PC-9 (cell line): ENCODE measurements at regions not wholly inside any gene's neighbourhood (a gene's known extent, or its start where the extent isn't known, plus 50 kb on each side); places are given as distances from the start of the nearest gene placed in this dataset.

Experiments
- BruUV-seq: library from RNA; stranded (reverse); fragments of 400-500 nt; replicated peaks from 2 replicates; lab custom pipeline; 2021; lab: Mats Ljungman, UMichigan
- CTCF ChIA-PET: fragments of 300-600 bp; sonication (Branson Sonifier 250); formaldehyde crosslinking; loops from one replicate; lab custom pipeline; 2022; ENCODE audit warnings: antibody characterized with exemption; lab: Charles Lee
- POLR2A ChIA-PET: fragments of 300-600 bp; sonication (Branson Sonifier 250); formaldehyde crosslinking; loops from one replicate; lab custom pipeline; 2022; ENCODE audit warnings: antibody characterized with exemption; ENCODE audit not compliant: unreplicated experiment; lab: Charles Lee
- DNase-seq, 2 experiments: peaks; one replicate each; pipeline versions ENCODE4 v3.0.0 to v3.0.0-alpha.2; 2015 to 2022; ENCODE audit warnings: mixed read lengths in 1 of 2
- H2AFZ ChIP-seq: fragments of 200-600 bp; sonication (generic); 2 replicates; pipeline ENCODE4 v1.8.1; 2017; ENCODE audit warnings: antibody characterized with exemption
- H3F3A ChIP-seq: fragments of 200-600 bp; sonication (generic); 2 replicates; pipeline ENCODE4 v1.8.1; 2017; ENCODE audit warnings: antibody characterized with exemption, mild to moderate bottlenecking, low read depth; ENCODE audit not compliant: insufficient read depth
- H3K27ac ChIP-seq: fragments of 200-600 bp; sonication (generic); 2 replicates; pipeline ENCODE4 v1.6.1; 2016; ENCODE audit warnings: mixed run types
- H3K27me3 ChIP-seq: fragments of 200-600 bp; sonication (generic); 2 replicates; pipeline ENCODE4 v1.6.1; 2016; ENCODE audit warnings: low read depth, mixed run types; ENCODE audit not compliant: insufficient read depth
- H3K36me3 ChIP-seq: fragments of 200-600 bp; sonication (generic); 2 replicates; pipeline ENCODE4 v1.6.1; 2016; ENCODE audit warnings: low read depth, mixed run types
- H3K4me1 ChIP-seq: fragments of 200-600 bp; sonication (generic); replicated peaks from 2 replicates; pipeline ENCODE4 v1.6.1; 2016; ENCODE audit warnings: mixed run types; ENCODE audit not compliant: insufficient read depth
- H3K4me2 ChIP-seq: fragments of 200-600 bp; sonication (generic); 2 replicates; pipeline ENCODE4 v1.6.1; 2017; ENCODE audit warnings: mixed run types
- H3K4me3 ChIP-seq: fragments of 200-600 bp; sonication (generic); 2 replicates; pipeline ENCODE4 v1.6.1; 2016; ENCODE audit warnings: mixed run types
- H3K79me2 ChIP-seq: fragments of 200-600 bp; sonication (generic); 2 replicates; pipeline ENCODE4 v1.6.1; 2017; ENCODE audit warnings: low read depth, mixed run types
- H3K9me2 ChIP-seq: fragments of 200-600 bp; sonication (generic); 2 replicates; pipeline ENCODE4 v1.8.1; 2017; ENCODE audit warnings: mild to moderate bottlenecking; ENCODE audit not compliant: insufficient read depth
- H3K9me3 ChIP-seq: fragments of 200-600 bp; sonication (generic); 2 replicates; pipeline ENCODE4 v1.8.1; 2016; ENCODE audit warnings: low read depth; ENCODE audit not compliant: insufficient read depth
- H4K20me1 ChIP-seq: fragments of 200-600 bp; sonication (generic); 2 replicates; pipeline ENCODE4 v1.8.1; 2017; ENCODE audit not compliant: insufficient read depth
- EZH2 ChIP-seq: fragments of 200-600 bp; sonication (generic); IDR thresholded peaks from 2 replicates; pipeline ENCODE4 v1.8.0; 2017; ENCODE audit warnings: antibody characterized with exemption, low read depth
- intact Hi-C: fragments of 100-400 bp; cut with micrococcal nuclease; formaldehyde crosslinking; loops from one replicate; pipeline ENCODE4 v1.10.0; 2022; ENCODE audit not compliant: unreplicated experiment
- TF ChIP-seq, protein P1 (sequence below): fragments of 200-600 bp; sonication (generic); conservative IDR thresholded peaks from 2 replicates; pipeline ENCODE4 v1.6.1; 2017; ENCODE audit warnings: mixed run types, antibody characterized with exemption, mild to moderate bottlenecking, moderate library complexity

DNA sequence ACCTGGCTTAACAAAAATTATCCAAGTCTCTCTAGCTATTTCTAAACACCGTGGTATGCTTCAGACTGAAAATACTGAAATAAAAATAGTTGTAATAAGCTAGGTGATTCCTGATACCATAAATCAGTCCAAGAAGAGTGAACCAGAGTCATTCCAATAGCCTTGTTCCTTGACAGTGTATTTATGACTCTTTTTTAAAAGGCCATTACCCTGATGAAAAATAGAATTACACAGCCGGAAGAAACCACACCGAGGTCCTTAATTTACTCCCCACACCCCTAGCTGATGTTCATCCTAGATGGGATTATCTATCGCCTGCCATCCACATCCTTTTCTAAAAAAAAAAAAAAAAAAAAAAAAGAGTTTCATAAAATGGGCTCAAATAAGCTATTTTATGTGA is 457.6 kb upstream of the GRAMD2B start:
- Histone ChIP-seq H3K27ac (no peak overlapping the region), H3F3A (no peaks in the 10 kb centered on the region), H2AFZ (no peak overlapping the region), H3K4me2 (no peak overlapping the region), H3K9me2 (no peaks in the 10 kb centered on the region; the same call in 1 of the 2 replicates), H3K36me3 (no peaks in the 10 kb centered on the region), H3K4me1 (no peaks in the 10 kb centered on the region), H3K79me2 (no peaks in the 10 kb centered on the region), H3K4me3 (no peak overlapping the region), H3K27me3 (no peaks in the 10 kb centered on the region), H3K9me3 (no peaks in the 10 kb centered on the region), H4K20me1 (no peaks in the 10 kb centered on the region)
- CTCF ChIA-PET: interaction anchor here (0.6 kb wide), 1 partner anchor 406 kb away, joined by 4 read pairs; no protein-coding TSS in a partner anchor
- no TSS peak for BruUV-seq
- intact Hi-C loops: no loop called here
- no peak for DNase-seq
- POLR2A ChIA-PET: no interaction called here
- no peak for TF ChIP-seq EZH2
- TF ChIP-seq, protein P1, sequence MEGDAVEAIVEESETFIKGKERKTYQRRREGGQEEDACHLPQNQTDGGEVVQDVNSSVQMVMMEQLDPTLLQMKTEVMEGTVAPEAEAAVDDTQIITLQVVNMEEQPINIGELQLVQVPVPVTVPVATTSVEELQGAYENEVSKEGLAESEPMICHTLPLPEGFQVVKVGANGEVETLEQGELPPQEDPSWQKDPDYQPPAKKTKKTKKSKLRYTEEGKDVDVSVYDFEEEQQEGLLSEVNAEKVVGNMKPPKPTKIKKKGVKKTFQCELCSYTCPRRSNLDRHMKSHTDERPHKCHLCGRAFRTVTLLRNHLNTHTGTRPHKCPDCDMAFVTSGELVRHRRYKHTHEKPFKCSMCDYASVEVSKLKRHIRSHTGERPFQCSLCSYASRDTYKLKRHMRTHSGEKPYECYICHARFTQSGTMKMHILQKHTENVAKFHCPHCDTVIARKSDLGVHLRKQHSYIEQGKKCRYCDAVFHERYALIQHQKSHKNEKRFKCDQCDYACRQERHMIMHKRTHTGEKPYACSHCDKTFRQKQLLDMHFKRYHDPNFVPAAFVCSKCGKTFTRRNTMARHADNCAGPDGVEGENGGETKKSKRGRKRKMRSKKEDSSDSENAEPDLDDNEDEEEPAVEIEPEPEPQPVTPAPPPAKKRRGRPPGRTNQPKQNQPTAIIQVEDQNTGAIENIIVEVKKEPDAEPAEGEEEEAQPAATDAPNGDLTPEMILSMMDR: no peak

DNA sequence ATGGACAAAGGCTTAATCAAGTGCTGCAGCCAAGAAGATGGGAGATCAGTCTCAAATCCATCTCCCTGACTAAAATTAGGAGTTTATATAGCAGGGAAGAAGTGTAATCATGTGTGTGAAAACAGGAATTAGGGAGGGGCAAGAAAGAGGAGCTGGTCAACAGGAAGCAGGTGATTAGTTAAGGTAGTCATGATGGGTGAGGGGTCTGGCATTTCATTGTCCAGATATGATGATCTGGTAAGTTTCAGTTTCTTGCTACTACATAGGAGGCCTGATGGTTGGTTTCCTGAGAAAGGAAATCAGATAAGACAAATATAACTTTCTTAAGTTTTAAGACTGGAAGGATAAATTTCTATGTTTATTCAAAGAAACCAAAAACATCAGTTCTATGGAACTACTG is 455.6 kb upstream of the GRAMD2B start:
- no peak overlapping the region for H3K4me3 ChIP-seq
- H2AFZ ChIP-seq: no peak overlapping the region
- TF ChIP-seq EZH2: no peak
- TF ChIP-seq, protein P1: no peak
- H3K36me3 ChIP-seq: no peaks in the 10 kb centered on the region
- H3K4me2 ChIP-seq: no peak overlapping the region
- H3F3A ChIP-seq: no peaks in the 10 kb centered on the region
- CTCF ChIA-PET: no interaction called here
- no peak for DNase-seq
- no peaks in the 10 kb centered on the region; the same call in 1 of the 2 replicates for H3K9me2 ChIP-seq
- H3K4me1 ChIP-seq: no peaks in the 10 kb centered on the region
- POLR2A ChIA-PET: no interaction called here
- no peaks in the 10 kb centered on the region for H4K20me1 ChIP-seq
- intact Hi-C loops: no loop called here
- BruUV-seq: no TSS peak
- H3K79me2 ChIP-seq: no peaks in the 10 kb centered on the region
- no peaks in the 10 kb centered on the region for H3K9me3 ChIP-seq
- no peaks in the 10 kb centered on the region for H3K27me3 ChIP-seq
- no peak overlapping the region for H3K27ac ChIP-seq

DNA sequence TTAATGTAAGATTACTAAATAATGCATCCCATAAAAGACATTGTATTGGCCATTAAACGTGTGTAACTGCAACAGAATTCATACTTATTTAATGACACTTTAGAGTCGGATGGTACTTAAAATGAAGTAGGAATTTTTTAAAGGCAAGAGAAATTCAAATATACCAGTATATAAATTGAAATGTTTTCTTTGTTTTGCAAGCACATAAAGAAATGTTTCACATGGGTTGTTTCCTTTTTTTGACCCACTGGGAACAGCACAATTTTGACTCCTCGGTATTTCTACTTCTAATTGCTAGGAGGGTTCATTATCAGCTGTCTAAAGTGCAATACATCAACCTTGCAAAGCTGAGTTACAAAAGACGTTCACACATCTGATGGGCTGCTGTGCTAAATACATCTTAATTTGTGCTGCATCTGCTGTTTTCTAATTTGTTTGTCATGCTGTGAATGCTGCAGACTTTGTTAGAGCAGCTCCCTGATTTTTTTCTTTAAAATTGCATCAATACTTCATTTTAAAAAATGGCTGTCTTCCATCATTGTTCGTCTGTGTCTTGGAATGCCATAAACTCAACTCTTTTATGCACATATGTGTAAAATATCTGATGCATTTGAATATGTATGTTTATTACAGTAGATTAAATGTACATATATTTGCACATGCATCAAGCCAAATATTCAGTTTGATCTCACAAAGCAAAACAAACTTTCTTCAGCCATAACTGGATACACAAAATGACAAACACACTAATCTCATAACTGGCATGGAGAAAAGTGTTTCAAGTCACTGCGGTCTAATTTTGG is 454.0 kb upstream of the GRAMD2B start:
- H3K27me3 ChIP-seq: no peaks in the 10 kb centered on the region
- H3K4me3 ChIP-seq: no peak overlapping the region
- ChIA-PET POLR2A (no interaction called here), CTCF (no interaction called here)
- intact Hi-C loops: no loop called here
- no peak overlapping the region for H3K4me2 ChIP-seq
- TF ChIP-seq EZH2: no peak
- TF ChIP-seq, protein P1: no peak
- no peaks in the 10 kb centered on the region for H4K20me1 ChIP-seq
- H3K36me3 ChIP-seq: no peaks in the 10 kb centered on the region
- no peak for DNase-seq
- H3K79me2 ChIP-seq: no peaks in the 10 kb centered on the region
- H3K27ac ChIP-seq: no peak overlapping the region
- H2AFZ ChIP-seq: no peak overlapping the region
- H3K9me3 ChIP-seq: no peaks in the 10 kb centered on the region
- H3K9me2 ChIP-seq: no peaks in the 10 kb centered on the region; the same call in 1 of the 2 replicates
- no peaks in the 10 kb centered on the region for H3K4me1 ChIP-seq
- BruUV-seq: no TSS peak
- H3F3A ChIP-seq: no peaks in the 10 kb centered on the region
